ENCODE measurements at regions not wholly inside any gene's neighbourhood (a gene's known extent, or its start where the extent isn't known, plus 50 kb on each side); places are given as distances from the start of the nearest gene placed in this dataset.
"Not testable (repeated sequence)": the region's sequence is repeated elsewhere in the genome, so short reads cannot be mapped to it uniquely, and the experiment has no call there.

DNA sequence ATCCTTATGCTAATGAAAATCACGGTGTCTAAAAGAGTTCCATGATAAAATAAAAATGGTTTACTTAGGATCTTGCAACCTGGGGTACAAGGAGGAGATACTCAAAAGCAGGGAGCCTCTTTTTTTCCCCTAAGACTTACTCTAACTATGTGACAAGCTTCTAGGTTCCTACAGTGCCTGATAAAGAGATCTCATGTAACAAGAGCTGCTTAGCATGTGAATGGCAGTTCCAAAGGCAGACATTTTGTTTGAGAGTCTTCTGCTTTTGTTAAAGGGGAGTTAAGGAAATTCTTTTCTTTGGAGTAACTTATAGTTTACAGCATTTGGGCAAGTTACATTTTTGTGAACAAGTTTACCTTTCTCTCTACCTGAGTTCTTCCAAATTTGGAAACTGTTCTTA lies 945.8 kb upstream of the ADGRB3 start:
- whole genome bisulfite sequencing (ENCODE audit: insufficient coverage, insufficient read length) = no CpG with 5 or more reads among the region's 1 CpG
- H3K27ac ChIP-seq (ENCODE audit: low read length) = no peak overlapping the region
- H3K27me3 ChIP-seq (ENCODE audit: control insufficient read depth, insufficient read depth, low read length) = no peaks in the 10 kb centered on the region
- no peaks in the 10 kb centered on the region for H3K4me1 ChIP-seq (ENCODE audit: control insufficient read depth, insufficient read depth, low read length)
- no peaks in the 10 kb centered on the region for H3K9me3 ChIP-seq (ENCODE audit: control insufficient read depth, insufficient read depth, low read length)
- H3K4me3 ChIP-seq (ENCODE audit: low read length) = no peak overlapping the region
- no peaks in the 10 kb centered on the region for H3K36me3 ChIP-seq (ENCODE audit: control insufficient read depth, insufficient read depth, low read length)
- peak; percentile 33 for DNase-seq (ENCODE audit: low read depth, low spot score)

DNA sequence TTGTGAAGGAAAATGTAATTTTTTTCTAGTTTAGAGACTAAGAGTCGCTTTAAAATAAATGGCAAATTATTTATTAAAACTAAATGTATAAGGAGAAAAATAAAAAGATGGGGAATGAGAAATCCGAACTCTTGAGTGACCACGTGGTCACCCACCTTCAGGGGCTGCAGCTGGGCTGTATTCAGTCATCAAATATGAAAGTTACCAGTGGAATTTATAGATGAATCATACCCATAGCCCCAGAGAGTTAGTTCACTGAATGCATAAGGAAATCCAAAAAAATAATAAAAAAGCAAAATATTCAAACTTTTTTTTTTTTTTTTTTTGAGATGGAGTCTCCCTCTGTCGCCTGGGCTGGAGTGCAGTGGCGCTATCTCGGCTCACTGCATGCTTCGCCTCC lies 947.7 kb upstream of the ADGRB3 start:
- 100% methylated on average over 1 of the region's 7 CpGs for WGBS (ENCODE audit: insufficient coverage, insufficient read length)
- H3K4me3 ChIP-seq (ENCODE audit: low read length) = no peak overlapping the region
- no peaks in the 10 kb centered on the region for H3K36me3 ChIP-seq (ENCODE audit: control insufficient read depth, insufficient read depth, low read length)
- H3K27me3 ChIP-seq (ENCODE audit: control insufficient read depth, insufficient read depth, low read length) = no peaks in the 10 kb centered on the region
- H3K27ac ChIP-seq (ENCODE audit: low read length) = no peak overlapping the region
- no peaks in the 10 kb centered on the region for H3K9me3 ChIP-seq (ENCODE audit: control insufficient read depth, insufficient read depth, low read length)
- H3K4me1 ChIP-seq (ENCODE audit: control insufficient read depth, insufficient read depth, low read length) = no peaks in the 10 kb centered on the region
- no peak for DNase-seq (ENCODE audit: low read depth, low spot score)

DNA sequence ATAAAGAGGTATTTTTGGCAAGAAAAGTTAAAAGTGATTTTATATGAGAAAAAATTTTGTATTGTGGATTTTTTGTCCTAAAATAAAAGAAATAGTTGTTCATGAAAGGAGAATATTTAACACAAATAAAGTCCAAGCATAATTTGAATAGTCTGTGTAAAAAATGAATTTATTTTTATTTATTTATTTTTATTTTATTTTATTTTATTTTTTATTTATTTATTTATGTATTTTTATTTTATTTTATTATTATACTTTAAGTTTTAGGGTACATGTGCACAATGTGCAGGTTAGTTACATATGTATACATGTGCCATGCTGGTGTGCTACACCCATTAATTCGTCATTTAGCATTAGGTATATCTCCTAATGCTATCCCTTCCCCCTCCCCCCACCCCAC lies 948.9 kb upstream of the ADGRB3 start:
- H3K36me3 ChIP-seq (ENCODE audit: control insufficient read depth, insufficient read depth, low read length); H3K4me3 ChIP-seq (ENCODE audit: low read length); H3K4me1 ChIP-seq (ENCODE audit: control insufficient read depth, insufficient read depth, low read length); H3K9me3 ChIP-seq (ENCODE audit: control insufficient read depth, insufficient read depth, low read length); H3K27me3 ChIP-seq (ENCODE audit: control insufficient read depth, insufficient read depth, low read length); H3K27ac ChIP-seq (ENCODE audit: low read length); DNase-seq (ENCODE audit: low read depth, low spot score): not testable (repeated sequence)
- whole genome bisulfite sequencing (ENCODE audit: insufficient coverage, insufficient read length) = no CpG with 5 or more reads among the region's 1 CpG

DNA sequence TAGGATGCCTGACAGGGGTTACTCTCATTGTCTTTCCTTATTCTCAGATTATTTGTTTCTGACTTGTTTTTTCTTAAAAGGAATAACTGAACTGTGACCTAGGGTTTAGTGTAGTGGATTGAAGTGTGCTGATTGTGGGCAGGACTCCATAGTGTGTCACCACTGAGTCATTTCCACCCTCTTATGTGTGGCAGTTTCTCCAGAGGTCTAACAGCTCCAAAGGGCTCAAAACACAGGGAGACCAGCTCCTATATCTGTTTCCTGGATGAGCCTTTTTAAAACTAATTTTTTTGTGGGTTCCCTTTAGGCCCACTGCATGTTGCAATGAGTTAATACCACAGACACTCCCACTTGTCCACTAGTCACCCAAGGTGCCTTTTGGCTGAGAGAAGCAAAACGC lies 951.1 kb upstream of the ADGRB3 start:
- H3K4me3 ChIP-seq (ENCODE audit: low read length) = no peak overlapping the region
- no CpG with 5 or more reads among the region's 1 CpG for WGBS (ENCODE audit: insufficient coverage, insufficient read length)
- H3K9me3 ChIP-seq (ENCODE audit: control insufficient read depth, insufficient read depth, low read length) = no peaks in the 10 kb centered on the region
- no peaks in the 10 kb centered on the region for H3K4me1 ChIP-seq (ENCODE audit: control insufficient read depth, insufficient read depth, low read length)
- H3K27me3 ChIP-seq (ENCODE audit: control insufficient read depth, insufficient read depth, low read length) = no peaks in the 10 kb centered on the region
- no peak for DNase-seq (ENCODE audit: low read depth, low spot score)
- no peak overlapping the region for H3K27ac ChIP-seq (ENCODE audit: low read length)
- H3K36me3 ChIP-seq (ENCODE audit: control insufficient read depth, insufficient read depth, low read length) = no peaks in the 10 kb centered on the region

DNA sequence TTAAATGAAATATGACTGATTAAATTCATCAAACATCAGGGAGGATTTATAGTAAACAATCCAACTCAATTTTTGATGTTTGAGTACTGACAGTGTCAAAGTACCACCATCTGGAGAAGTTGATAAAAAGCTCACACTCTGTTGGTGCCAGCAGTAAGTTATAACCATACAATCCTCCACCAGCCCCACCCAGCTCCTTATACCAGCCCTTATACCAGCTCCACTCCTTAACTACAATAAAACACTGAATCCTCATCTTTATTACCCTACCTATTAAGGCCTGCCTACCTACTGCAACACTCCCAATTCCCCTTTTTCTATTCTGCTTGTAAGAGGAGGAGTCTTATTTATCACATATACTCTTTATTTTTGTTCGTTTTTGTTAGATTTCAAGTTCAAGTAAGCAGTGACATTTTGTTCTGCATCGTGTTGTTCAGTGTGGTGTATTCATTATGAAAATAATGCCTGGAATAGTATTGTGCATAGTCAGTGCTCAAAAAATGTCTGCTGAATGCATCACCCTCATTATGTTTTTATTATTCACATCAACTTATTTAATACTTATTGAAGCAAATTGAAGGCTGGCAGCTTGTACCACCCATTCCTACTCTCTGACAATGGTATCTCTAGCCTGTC lies 954.7 kb upstream of the ADGRB3 start:
- no peaks in the 10 kb centered on the region for H3K27me3 ChIP-seq (ENCODE audit: control insufficient read depth, insufficient read depth, low read length)
- no peaks in the 10 kb centered on the region for H3K4me1 ChIP-seq (ENCODE audit: control insufficient read depth, insufficient read depth, low read length)
- no peak for DNase-seq (ENCODE audit: low read depth, low spot score)
- H3K36me3 ChIP-seq (ENCODE audit: control insufficient read depth, insufficient read depth, low read length) = no peaks in the 10 kb centered on the region
- WGBS (ENCODE audit: insufficient coverage, insufficient read length) = no CpG with 5 or more reads among the region's 2 CpGs
- no peak overlapping the region for H3K27ac ChIP-seq (ENCODE audit: low read length)
- no peaks in the 10 kb centered on the region for H3K9me3 ChIP-seq (ENCODE audit: control insufficient read depth, insufficient read depth, low read length)
- H3K4me3 ChIP-seq (ENCODE audit: low read length) = no peak overlapping the region

DNA sequence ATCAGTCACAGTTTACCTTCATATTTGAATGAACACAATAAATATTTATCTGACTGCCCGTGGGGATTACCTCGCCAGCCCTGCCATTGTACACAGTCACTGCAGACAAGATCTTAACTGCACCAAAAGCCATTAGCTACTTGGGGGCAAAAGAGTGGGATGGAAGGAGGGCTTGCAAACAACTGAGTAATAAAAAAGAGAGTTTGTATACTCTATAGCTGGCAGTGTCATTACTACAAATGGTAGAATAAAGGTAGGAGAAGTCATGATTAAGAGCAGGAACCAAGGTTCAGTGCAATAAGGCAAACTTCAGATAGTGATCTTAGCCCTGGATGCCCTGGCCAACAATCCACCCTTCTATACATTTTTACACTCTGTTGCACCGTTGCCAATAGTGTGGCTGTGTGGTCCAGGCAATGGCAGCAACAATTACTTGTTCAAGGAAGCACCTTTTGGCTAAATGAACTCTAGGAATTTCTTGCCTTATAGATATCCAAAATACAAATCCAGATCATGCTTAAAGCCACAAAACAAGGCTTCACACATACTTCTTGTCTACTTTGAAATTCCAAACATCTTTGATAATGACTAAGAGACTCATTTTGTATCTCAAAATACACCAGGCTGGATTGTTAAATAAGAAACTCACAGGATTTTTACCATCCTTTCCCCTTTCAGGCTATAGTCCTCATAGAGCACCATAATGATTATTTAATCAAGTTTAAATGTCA lies 955.4 kb upstream of the ADGRB3 start:
- Histone ChIP-seq H3K27me3 (ENCODE audit: control insufficient read depth, insufficient read depth, low read length) (no peaks in the 10 kb centered on the region), H3K4me3 (ENCODE audit: low read length) (no peak overlapping the region), H3K9me3 (ENCODE audit: control insufficient read depth, insufficient read depth, low read length) (no peaks in the 10 kb centered on the region), H3K27ac (ENCODE audit: low read length) (no peak overlapping the region), H3K4me1 (ENCODE audit: control insufficient read depth, insufficient read depth, low read length) (no peaks in the 10 kb centered on the region), H3K36me3 (ENCODE audit: control insufficient read depth, insufficient read depth, low read length) (no peaks in the 10 kb centered on the region)
- no peak for DNase-seq (ENCODE audit: low read depth, low spot score)
- WGBS (ENCODE audit: insufficient coverage, insufficient read length) = no CpG with 5 or more reads among the region's 3 CpGs

DNA sequence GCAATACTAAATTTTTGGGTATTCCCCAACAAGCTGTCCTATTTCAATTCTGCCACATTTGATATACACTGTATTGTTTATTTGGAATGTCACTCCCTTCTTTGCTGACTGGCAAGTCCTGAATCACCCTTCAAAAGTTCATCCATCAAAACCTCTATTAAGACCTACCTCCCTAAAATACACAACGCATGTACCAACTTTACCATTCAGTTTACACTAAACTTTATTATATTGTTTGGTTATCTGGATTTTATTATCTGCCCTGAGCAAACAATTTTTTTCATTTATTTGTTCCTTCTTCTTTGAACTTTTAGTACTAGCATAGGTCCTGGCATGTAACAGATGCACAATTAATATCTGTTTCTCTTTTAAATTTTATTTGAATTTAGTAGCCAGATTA lies 958.2 kb upstream of the ADGRB3 start:
- no peaks in the 10 kb centered on the region for H3K27me3 ChIP-seq (ENCODE audit: control insufficient read depth, insufficient read depth, low read length)
- H3K27ac ChIP-seq (ENCODE audit: low read length) = no peak overlapping the region
- no peak for DNase-seq (ENCODE audit: low read depth, low spot score)
- H3K9me3 ChIP-seq (ENCODE audit: control insufficient read depth, insufficient read depth, low read length) = no peaks in the 10 kb centered on the region; the same call in 1 of the 2 replicates
- H3K36me3 ChIP-seq (ENCODE audit: control insufficient read depth, insufficient read depth, low read length) = no peaks in the 10 kb centered on the region
- WGBS (ENCODE audit: insufficient coverage, insufficient read length) = no CpG with 5 or more reads among the region's 1 CpG
- H3K4me1 ChIP-seq (ENCODE audit: control insufficient read depth, insufficient read depth, low read length) = no peaks in the 10 kb centered on the region
- no peak overlapping the region for H3K4me3 ChIP-seq (ENCODE audit: low read length)

DNA sequence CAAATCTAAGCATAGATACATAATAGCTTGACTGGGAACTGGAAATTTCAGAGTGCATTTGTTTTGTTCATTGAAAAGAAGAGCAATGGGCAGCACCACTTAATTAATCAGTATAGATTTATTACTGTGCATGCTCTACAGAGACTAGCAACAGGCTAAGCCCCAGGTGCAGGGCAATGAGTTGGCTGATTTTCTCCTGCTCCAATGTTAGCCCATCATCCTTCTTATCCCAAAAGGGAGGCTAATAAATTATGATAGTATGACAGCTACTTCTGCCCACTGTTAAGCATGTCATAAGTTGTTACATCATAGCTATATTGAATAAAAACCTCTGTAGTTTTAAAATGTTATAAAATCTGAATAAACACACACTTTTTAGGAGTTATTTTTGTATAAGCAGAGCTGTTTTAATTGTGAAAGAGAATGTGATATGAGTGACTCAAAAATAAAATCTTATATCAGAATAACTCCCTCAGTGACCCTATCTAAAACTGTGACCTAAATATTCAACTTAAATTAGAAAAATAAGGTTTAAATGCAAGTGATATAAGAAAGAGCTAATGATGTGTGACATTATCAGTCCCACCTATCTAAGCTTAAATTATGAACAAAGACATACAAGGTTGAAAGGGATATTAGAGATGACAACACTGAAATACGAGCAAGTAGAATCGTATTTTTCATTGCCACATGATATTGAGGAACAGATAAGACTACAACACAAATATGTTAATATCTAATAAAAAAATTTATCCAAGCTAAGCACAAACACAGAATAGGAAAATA lies 967.3 kb upstream of the ADGRB3 start:
- H3K27ac ChIP-seq (ENCODE audit: low read length) = no peak overlapping the region
- no CpG with 5 or more reads among the region's 2 CpGs for WGBS (ENCODE audit: insufficient coverage, insufficient read length)
- no peaks in the 10 kb centered on the region for H3K27me3 ChIP-seq (ENCODE audit: control insufficient read depth, insufficient read depth, low read length)
- H3K4me3 ChIP-seq (ENCODE audit: low read length) = no peak overlapping the region
- no peaks in the 10 kb centered on the region for H3K36me3 ChIP-seq (ENCODE audit: control insufficient read depth, insufficient read depth, low read length)
- no peaks in the 10 kb centered on the region for H3K9me3 ChIP-seq (ENCODE audit: control insufficient read depth, insufficient read depth, low read length)
- DNase-seq (ENCODE audit: low read depth, low spot score) = no peak
- no peaks in the 10 kb centered on the region for H3K4me1 ChIP-seq (ENCODE audit: control insufficient read depth, insufficient read depth, low read length)

DNA sequence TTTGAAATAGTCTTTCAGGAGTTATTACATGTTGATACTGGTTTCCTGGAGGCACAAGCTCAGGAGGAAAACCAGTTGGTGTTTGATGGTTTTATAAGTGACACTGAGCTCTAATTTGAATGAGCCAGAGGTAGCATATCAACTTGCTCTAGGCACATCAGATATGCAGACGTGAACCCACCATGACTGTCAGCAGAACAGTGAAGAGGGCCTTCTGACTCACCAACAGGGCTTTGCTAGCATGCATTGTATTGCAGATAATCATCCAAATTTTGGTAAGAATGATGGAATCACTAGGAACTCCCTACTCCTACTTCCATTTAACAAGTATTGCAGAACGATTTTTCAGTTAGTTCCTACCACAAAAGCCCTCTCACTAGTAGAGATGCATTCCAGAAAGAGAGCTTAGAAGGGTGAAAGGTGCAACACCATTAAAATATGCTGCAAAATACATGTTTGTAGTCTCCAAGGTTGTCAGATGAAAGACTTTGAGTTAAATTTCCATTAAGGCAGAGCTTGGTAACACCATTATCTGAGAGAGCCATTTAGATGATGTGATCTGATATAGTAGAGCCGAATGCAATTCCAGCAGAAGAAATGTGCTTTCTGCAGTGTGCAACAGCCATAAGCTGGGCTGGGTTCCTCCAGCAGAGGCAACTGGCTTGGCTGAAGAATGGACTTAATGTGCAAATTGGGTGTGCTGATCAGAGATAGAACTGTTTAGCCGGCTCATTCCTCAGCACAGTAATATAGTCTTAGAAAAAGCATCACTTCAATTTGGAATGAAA lies 968.7 kb upstream of the ADGRB3 start:
- no peaks in the 10 kb centered on the region for H3K4me1 ChIP-seq (ENCODE audit: control insufficient read depth, insufficient read depth, low read length)
- H3K9me3 ChIP-seq (ENCODE audit: control insufficient read depth, insufficient read depth, low read length) = no peaks in the 10 kb centered on the region
- no peak for DNase-seq (ENCODE audit: low read depth, low spot score)
- no CpG with 5 or more reads among the region's 4 CpGs for WGBS (ENCODE audit: insufficient coverage, insufficient read length)
- no peak overlapping the region for H3K4me3 ChIP-seq (ENCODE audit: low read length)
- H3K27me3 ChIP-seq (ENCODE audit: control insufficient read depth, insufficient read depth, low read length) = no peaks in the 10 kb centered on the region
- H3K36me3 ChIP-seq (ENCODE audit: control insufficient read depth, insufficient read depth, low read length) = no peaks in the 10 kb centered on the region
- no peak overlapping the region for H3K27ac ChIP-seq (ENCODE audit: low read length)

DNA sequence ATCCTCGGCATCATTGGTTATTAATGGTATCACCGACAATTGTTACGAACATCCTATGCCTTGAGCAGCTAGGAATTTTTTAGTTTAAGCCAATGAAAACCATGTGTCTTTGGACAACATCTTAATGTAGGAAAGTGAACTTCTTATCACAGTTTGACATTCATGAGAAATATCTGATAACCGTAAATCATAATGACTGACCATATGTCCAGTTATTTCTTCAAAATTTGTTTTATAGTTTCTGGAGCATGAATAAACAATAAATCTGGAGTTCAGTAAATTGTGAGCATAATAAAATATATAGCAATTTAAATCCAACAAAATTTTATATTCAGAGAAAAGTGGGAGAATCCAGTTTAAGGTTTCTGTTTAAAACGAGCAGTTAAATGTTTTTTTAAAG lies 970.1 kb upstream of the ADGRB3 start:
- Histone ChIP-seq H3K4me3 (ENCODE audit: low read length) (no peak overlapping the region), H3K9me3 (ENCODE audit: control insufficient read depth, insufficient read depth, low read length) (no peaks in the 10 kb centered on the region), H3K27me3 (ENCODE audit: control insufficient read depth, insufficient read depth, low read length) (no peaks in the 10 kb centered on the region), H3K27ac (ENCODE audit: low read length) (no peak overlapping the region), H3K4me1 (ENCODE audit: control insufficient read depth, insufficient read depth, low read length) (no peaks in the 10 kb centered on the region), H3K36me3 (ENCODE audit: control insufficient read depth, insufficient read depth, low read length) (no peaks in the 10 kb centered on the region)
- no peak for DNase-seq (ENCODE audit: low read depth, low spot score)
- no CpG with 5 or more reads among the region's 5 CpGs for WGBS (ENCODE audit: insufficient coverage, insufficient read length)

Measured in iPS DF 6.9 (cell line).